HEK293 (cell line): ENCODE measurements at regions not wholly inside any gene's neighbourhood (a gene's known extent, or its start where the extent isn't known, plus 50 kb on each side); places are given as distances from the start of the nearest gene placed in this dataset.

Source experiments
- CTCF ChIP-seq: fragments of 450-650 bp; formaldehyde crosslinking; IDR thresholded peaks from 2 replicates; pipeline ENCODE4 v1.5.1; 2016; ENCODE audit warnings: missing biosample characterization, missing genetic modification characterization
- PATZ1 ChIP-seq: fragments of 450-650 bp; formaldehyde crosslinking; IDR thresholded peaks from 2 replicates; pipeline ENCODE4 v1.5.1; 2016; ENCODE audit warnings: missing biosample characterization, missing genetic modification characterization
- REST ChIP-seq: fragments of 450-650 bp; formaldehyde crosslinking; IDR thresholded peaks from 2 replicates; pipeline ENCODE4 v1.5.1; 2016; ENCODE audit warnings: missing biosample characterization, missing genetic modification characterization
- ZBTB48 ChIP-seq: fragments of 450-650 bp; formaldehyde crosslinking; IDR thresholded peaks from 2 replicates; pipeline ENCODE4 v1.5.1; 2016; ENCODE audit warnings: missing biosample characterization, missing genetic modification characterization
- ZNF132 ChIP-seq: fragments of 450-650 bp; formaldehyde crosslinking; IDR thresholded peaks from 2 replicates; pipeline ENCODE4 v1.5.1; 2017; ENCODE audit warnings: missing biosample characterization, missing genetic modification characterization, borderline replicate concordance
- ZNF202 ChIP-seq: fragments of 450-650 bp; formaldehyde crosslinking; IDR thresholded peaks from 2 replicates; pipeline ENCODE4 v1.5.1; 2016; ENCODE audit warnings: missing biosample characterization, missing genetic modification characterization, borderline replicate concordance

GRCh38 chr10:133000648-133001047 lies 58.3 kb upstream of the CFAP46 start:
- no peak for TF ChIP-seq REST (tag by site-specific recombination)
- TF ChIP-seq ZBTB48, result no peak
- TF ChIP-seq ZNF202 (tag by site-specific recombination), result no peak
- TF ChIP-seq CTCF (tag by site-specific recombination), result no peak
- TF ChIP-seq ZNF132 (tag by site-specific recombination), result no peak
- TF ChIP-seq PATZ1 (tag by site-specific recombination), result no peak
